Panc1 (cell line): ENCODE measurements at regions not wholly inside any gene's neighbourhood (a gene's known extent, or its start where the extent isn't known, plus 50 kb on each side); places are given as distances from the start of the nearest gene placed in this dataset.

ENCODE experiments used
- ATAC-seq: fragments of 200-7000 bp; cut with Tn5 transposase; 2 replicates; pipeline ENCODE4 v1.9.1; 2020; ENCODE audit warnings: mild to moderate bottlenecking, moderate library complexity
- BruUV-seq: library from RNA; stranded (reverse); fragments of 400-500 nt; replicated peaks from 2 replicates; lab custom pipeline; 2021; lab: Mats Ljungman, UMichigan
- CTCF ChIA-PET: fragments of 300-600 bp; sonication (Branson Sonifier 250); formaldehyde crosslinking; loops from one replicate; lab custom pipeline; 2022; ENCODE audit warnings: antibody characterized with exemption; lab: Charles Lee
- POLR2A ChIA-PET: fragments of 300-600 bp; sonication (Branson Sonifier 250); formaldehyde crosslinking; loops from one replicate; lab custom pipeline; 2022; ENCODE audit warnings: antibody characterized with exemption; lab: Charles Lee
- DNase-seq: peaks from one replicate; pipeline ENCODE4 v3.0.0-alpha.2; 2010; ENCODE audit warnings: low read depth, low spot score
- H3K27ac ChIP-seq: 2 replicates; pipeline ENCODE4 v1.5.1; 2011; ENCODE audit warnings: mild to moderate bottlenecking, low read length, inconsistent platforms
- H3K27me3 ChIP-seq: fragments of 200-500 bp; sonication (Bioruptor generic); 2 replicates; pipeline ENCODE4 v1.6.0; 2014; ENCODE audit warnings: low read length, inconsistent platforms; ENCODE audit not compliant: control insufficient read depth, insufficient read depth
- H3K36me3 ChIP-seq: fragments of 200-500 bp; sonication (Bioruptor generic); 2 replicates; pipeline ENCODE4 v1.5.1; 2014; ENCODE audit warnings: inconsistent platforms, mild to moderate bottlenecking, low read length, moderate library complexity; ENCODE audit not compliant: control insufficient read depth, insufficient read depth
- H3K4me1 ChIP-seq: 2 replicates; pipeline ENCODE4 v1.5.1; 2011; ENCODE audit warnings: inconsistent platforms, mild to moderate bottlenecking, low read length, moderate library complexity; ENCODE audit not compliant: control insufficient read depth, insufficient read depth
- H3K4me3 ChIP-seq, 2 experiments: 2 replicates each; pipeline ENCODE4 v1.5.1; 2011 to 2012; ENCODE audit warnings: low read depth in 2 of 2, low read length in 2 of 2, mild to moderate bottlenecking in 2 of 2, inconsistent platforms in 1 of 2, moderate library complexity in 1 of 2
- H3K9me3 ChIP-seq: fragments of 200-500 bp; sonication (Bioruptor generic); 2 replicates; pipeline ENCODE4 v1.5.1; 2014; ENCODE audit warnings: low read depth, mild to moderate bottlenecking, inconsistent platforms, low read length, moderate library complexity; ENCODE audit not compliant: control insufficient read depth, insufficient read depth
- CTCF ChIP-seq: fragments of 450-650 bp; IDR thresholded peaks from 2 replicates; pipeline ENCODE4 v1.5.1; 2017; ENCODE audit warnings: mild to moderate bottlenecking
- POLR2AphosphoS5 ChIP-seq: IDR thresholded peaks from 2 replicates; pipeline ENCODE4 v1.6.1; 2012; ENCODE audit warnings: mild to moderate bottlenecking, low read depth, low read length, moderate library complexity
- REST ChIP-seq, 2 experiments: IDR thresholded peaks; 2 replicates each; pipeline ENCODE4 v1.6.1; 2011 to 2012; ENCODE audit warnings: low read depth in 2 of 2, control low read depth in 1 of 2, low read length in 1 of 2, mild to moderate bottlenecking in 1 of 2, moderate library complexity in 1 of 2; ENCODE audit not compliant: insufficient read depth in 1 of 2
- SIN3A ChIP-seq: IDR thresholded peaks from 2 replicates; pipeline ENCODE4 v1.6.1; 2012; ENCODE audit warnings: low read depth, mild to moderate bottlenecking, low read length, moderate library complexity, borderline replicate concordance; ENCODE audit not compliant: insufficient read depth
- TCF7L2 ChIP-seq: IDR thresholded peaks from 2 replicates; pipeline ENCODE4 v1.6.1; 2011; ENCODE audit warnings: mild to moderate bottlenecking, low read depth, low read length, inconsistent platforms
- in situ Hi-C: cut with HindIII; loops from 2 replicates; pipeline ENCODE4 v1.10.0; 2016; ENCODE audit warnings: low sequenced_read_pairs, low pct_unique_long_range_greater_than_20kb
- intact Hi-C: fragments of 100-400 bp; cut with micrococcal nuclease; formaldehyde crosslinking; loops from one replicate; pipeline ENCODE4 v1.10.0; 2022; ENCODE audit not compliant: unreplicated experiment

- H3K27ac ChIP-seq = no peak overlapping the region
- TF ChIP-seq REST (IDR thresholded peaks at IDR 0.05; ENCODE audit: insufficient read depth in 1 of 2, low read depth in 2 of 2, low read length in 1 of 2) (no peak), CTCF (no peak), SIN3A (no peak), POLR2AphosphoS5 (no peak), TCF7L2 (no peak)
- ATAC-seq (no peak), DNase-seq (no peak)
- ChIA-PET POLR2A (no interaction called here), CTCF (no interaction called here)
- no TSS peak for BruUV-seq
- intact Hi-C loops (no loop called here), in situ Hi-C loops (no loop called here)
- H3K4me3 ChIP-seq = no peak overlapping the region
- no peaks in the 10 kb centered on the region for H3K36me3 ChIP-seq
- H3K9me3 ChIP-seq = no peaks in the 10 kb centered on the region
- H3K4me1 ChIP-seq = no peaks in the 10 kb centered on the region
- H3K27me3 ChIP-seq = no peaks in the 10 kb centered on the region
Observed at GRCh38 chr2:204199357-204199756, 262.8 kb downstream of the ICOS start.

GRCh38 chr2:204201507-204201906, 264.9 kb downstream of the ICOS start:
- in situ Hi-C loops (no loop called here), intact Hi-C loops (no loop called here)
- H3K36me3 ChIP-seq = no peaks in the 10 kb centered on the region
- ATAC-seq (no peak), DNase-seq (no peak)
- POLR2A ChIA-PET = no interaction called here
- no peaks in the 10 kb centered on the region for H3K9me3 ChIP-seq
- H3K4me1 ChIP-seq = no peaks in the 10 kb centered on the region
- H3K27ac ChIP-seq = no peak overlapping the region
- CTCF ChIA-PET = no interaction called here
- BruUV-seq = no TSS peak
- H3K4me3 ChIP-seq = no peak overlapping the region
- no peaks in the 10 kb centered on the region for H3K27me3 ChIP-seq
- TF ChIP-seq TCF7L2 (no peak), CTCF (no peak), REST (IDR thresholded peaks at IDR 0.05; ENCODE audit: insufficient read depth in 1 of 2, low read depth in 2 of 2, low read length in 1 of 2) (no peak), POLR2AphosphoS5 (no peak), SIN3A (no peak)
